ENCODE measurements at regions not wholly inside any gene's neighbourhood (a gene's known extent, or its start where the extent isn't known, plus 50 kb on each side); places are given as distances from the start of the nearest gene placed in this dataset.

- no peak for TF ChIP-seq CTCF (IDR thresholded peaks at IDR 0.05; ENCODE audit: low read length)
- TF ChIP-seq EZH2phosphoT487 (IDR thresholded peaks at IDR 0.05; ENCODE audit: low read length): no peak
Observed at GRCh38 chr5:39475159-39475571, 50.4 kb upstream of the DAB2 start.

All from MM.1S (cell line).